Epithelial cell of esophagus (primary cell): ENCODE measurements at regions not wholly inside any gene's neighbourhood (a gene's known extent, or its start where the extent isn't known, plus 50 kb on each side); places are given as distances from the start of the nearest gene placed in this dataset.

Experiments used
- DNase-seq: peaks from one replicate; pipeline ENCODE4 v3.0.0; 2010; ENCODE audit warnings: low read depth
- H3K4me3 ChIP-seq: 2 replicates; pipeline ENCODE4 v1.5.1; 2011; ENCODE audit warnings: mild to moderate bottlenecking, low read length, control low read depth
- TF ChIP-seq, protein P1 (sequence below): IDR thresholded peaks from 2 replicates; pipeline ENCODE4 v1.5.1; 2011; ENCODE audit warnings: low read depth, mild to moderate bottlenecking, low read length, control low read depth, inconsistent platforms; ENCODE audit not compliant: insufficient read depth; ENCODE audit errors: missing control alignments

DNA sequence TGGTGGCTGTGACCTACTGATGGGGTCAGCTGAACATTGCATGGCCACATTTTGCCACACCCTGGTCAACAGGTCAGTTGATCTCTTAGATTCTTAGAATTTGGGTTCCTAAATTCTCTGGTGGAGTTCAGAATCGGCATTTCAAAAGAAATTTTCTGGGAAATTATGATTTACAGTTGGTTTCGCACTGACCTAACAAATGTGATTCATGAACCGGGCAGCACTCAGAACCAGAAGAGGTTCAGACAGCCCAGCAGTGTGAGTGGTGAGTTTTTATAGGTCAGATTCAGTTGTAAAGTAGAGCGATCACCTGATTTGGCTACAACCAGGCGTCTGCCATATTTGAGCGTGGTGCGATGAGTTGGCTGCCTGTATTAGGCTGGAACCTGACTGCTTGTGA, 163.7 kb upstream of the GAS1 start:
- H3K4me3 ChIP-seq = no peak overlapping the region
- DNase-seq = no peak
- TF ChIP-seq, protein P1, sequence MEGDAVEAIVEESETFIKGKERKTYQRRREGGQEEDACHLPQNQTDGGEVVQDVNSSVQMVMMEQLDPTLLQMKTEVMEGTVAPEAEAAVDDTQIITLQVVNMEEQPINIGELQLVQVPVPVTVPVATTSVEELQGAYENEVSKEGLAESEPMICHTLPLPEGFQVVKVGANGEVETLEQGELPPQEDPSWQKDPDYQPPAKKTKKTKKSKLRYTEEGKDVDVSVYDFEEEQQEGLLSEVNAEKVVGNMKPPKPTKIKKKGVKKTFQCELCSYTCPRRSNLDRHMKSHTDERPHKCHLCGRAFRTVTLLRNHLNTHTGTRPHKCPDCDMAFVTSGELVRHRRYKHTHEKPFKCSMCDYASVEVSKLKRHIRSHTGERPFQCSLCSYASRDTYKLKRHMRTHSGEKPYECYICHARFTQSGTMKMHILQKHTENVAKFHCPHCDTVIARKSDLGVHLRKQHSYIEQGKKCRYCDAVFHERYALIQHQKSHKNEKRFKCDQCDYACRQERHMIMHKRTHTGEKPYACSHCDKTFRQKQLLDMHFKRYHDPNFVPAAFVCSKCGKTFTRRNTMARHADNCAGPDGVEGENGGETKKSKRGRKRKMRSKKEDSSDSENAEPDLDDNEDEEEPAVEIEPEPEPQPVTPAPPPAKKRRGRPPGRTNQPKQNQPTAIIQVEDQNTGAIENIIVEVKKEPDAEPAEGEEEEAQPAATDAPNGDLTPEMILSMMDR = no peak

DNA sequence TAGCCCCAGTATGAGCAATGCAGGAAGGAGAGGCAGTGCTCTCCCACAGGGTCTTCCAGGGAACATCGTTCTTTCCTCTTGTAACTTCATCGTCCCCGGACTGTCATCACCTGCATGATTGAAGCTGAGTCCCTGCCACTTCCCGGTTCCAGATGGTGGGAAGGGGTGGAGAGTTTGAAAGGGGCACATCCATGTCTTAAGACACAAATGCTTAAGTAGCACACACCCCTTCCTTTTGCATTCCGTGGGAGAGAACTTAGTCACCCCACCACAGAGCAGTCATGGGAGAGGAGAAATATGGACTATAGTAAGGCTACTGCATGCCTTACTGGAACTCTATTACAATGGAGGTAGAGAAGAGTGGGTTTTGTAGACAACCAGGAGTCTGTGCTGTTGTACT, 165.3 kb upstream of the GAS1 start:
- no peak for DNase-seq
- H3K4me3 ChIP-seq = no peak overlapping the region
- TF ChIP-seq, protein P1 = no peak

GRCh38 chr9:87113874-87114273, 166.6 kb upstream of the GAS1 start:
- no peak for DNase-seq
- H3K4me3 ChIP-seq = no peak overlapping the region
- TF ChIP-seq, protein P1 = no peak

DNA sequence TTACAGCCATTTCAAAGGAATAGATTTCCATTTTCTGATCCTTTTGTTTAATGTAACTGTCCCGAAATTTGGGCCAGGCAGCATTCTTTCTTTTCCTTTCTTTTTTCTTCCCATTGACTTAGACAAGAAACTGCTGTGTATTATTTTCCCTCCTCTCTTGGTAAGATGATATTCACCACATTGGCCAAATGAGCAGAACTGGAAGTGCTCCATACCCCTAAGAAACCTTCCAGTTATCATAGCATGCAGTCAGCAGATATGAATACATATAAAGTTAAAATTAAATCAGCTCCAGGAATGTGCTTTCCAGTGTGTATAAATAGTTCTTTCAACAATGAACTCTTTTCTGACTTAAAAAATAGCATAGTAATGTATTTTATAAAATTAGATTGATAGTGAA, 168.5 kb upstream of the GAS1 start:
- no peak for DNase-seq
- no peak overlapping the region for H3K4me3 ChIP-seq
- TF ChIP-seq, protein P1 = no peak

DNA sequence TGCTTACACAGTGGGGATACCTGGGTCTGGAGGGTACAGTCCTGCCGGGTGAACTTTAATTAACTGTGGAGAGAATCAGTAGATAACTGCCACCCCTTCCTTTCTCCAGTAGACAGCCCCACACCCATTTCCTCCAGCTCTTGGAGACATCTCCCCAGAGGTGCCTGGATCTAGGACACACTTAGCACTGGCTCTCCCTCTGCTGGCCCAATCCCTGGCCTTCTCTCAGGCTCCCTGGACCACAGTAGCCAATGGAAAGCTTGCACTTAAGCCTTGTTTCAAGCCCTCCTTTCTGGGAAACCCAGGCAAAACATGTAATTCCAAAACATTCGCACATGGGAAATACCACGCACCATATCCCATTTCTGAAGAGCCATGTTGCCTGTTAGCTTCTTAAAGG, 169.2 kb upstream of the GAS1 start:
- TF ChIP-seq, protein P1 = no peak
- H3K4me3 ChIP-seq = no peak overlapping the region
- DNase-seq = no peak

- no peak for DNase-seq
- TF ChIP-seq, protein P1 = no peak
These were observed 171.3 kb upstream of the GAS1 start for GRCh38 chr9:87118594-87118993.

DNA sequence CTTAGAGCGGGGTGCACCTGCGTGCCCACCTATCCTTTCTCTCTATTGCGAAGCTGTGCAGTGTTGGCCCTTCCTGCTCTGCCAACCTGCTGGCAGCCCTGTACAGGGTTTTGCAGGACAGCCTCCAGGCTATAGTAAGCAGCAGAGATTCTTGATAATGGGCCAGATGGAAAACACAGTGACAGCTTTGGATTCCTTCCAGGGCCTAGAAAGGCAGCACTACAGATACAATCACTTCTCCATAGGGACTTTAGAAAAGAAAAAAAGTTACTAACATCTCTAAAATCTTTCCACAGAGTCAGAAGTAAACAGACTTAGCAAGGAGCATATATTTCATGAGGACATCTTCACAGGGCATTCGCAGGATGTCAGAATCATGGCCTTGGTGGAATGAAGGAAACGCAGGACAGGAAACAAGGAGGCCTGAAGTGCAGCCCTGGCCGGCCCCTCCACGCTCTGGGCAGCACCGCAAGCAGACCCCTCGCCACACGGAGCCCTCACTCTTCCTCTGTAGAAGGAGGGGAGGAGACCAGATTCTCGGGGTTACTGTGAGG, 172.1 kb upstream of the GAS1 start:
- no peak overlapping the region for H3K4me3 ChIP-seq
- peak; percentile 47 for DNase-seq
- TF ChIP-seq, protein P1 = no peak

More at GRCh38 chr9:87118594-87118993, 171.3 kb upstream of the GAS1 start:
- no peak overlapping the region for H3K4me3 ChIP-seq
